HG03439 (cell line): ENCODE measurements at regions not wholly inside any gene's neighbourhood (a gene's known extent, or its start where the extent isn't known, plus 50 kb on each side); places are given as distances from the start of the nearest gene placed in this dataset.
"Not testable (repeated sequence)": the region's sequence is repeated elsewhere in the genome, so short reads cannot be mapped to it uniquely, and the experiment has no call there.

Experiments
- ATAC-seq: cut with Tn5 transposase; IDR thresholded peaks from one replicate; pipeline ENCODE4 v1.9.1; 2021; ENCODE audit warnings: mild to moderate bottlenecking, moderate library complexity; ENCODE audit not compliant: unreplicated experiment

GRCh38 chr13:66237411-66238062, 992.6 kb downstream of the PCDH9 start:
- no peak for ATAC-seq

- ATAC-seq = no peak
These were observed 996.0 kb downstream of the PCDH9 start for GRCh38 chr13:66234159-66234558.

DNA sequence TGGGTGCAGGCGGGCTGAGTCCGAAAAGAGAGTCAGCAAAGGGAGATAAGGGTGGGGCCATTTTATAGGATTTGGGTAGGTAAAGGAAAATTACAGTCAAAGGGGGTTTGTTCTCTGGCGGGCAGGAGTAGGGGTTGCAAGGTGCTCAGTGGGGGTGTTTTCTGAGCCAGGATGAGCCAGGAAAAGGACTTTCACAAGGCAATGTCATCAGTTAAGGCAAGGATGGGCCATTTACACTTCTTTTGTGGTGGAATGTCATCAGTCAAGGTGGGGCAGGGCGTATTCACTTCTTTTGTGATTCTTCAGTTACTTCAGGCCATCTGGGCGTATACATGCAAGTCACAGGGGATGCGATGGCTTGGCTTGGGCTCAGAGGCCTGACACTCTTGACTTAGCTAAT, 998.2 kb downstream of the PCDH9 start:
- not testable (repeated sequence) for ATAC-seq

- ATAC-seq = no peak
These were observed 1005.1 kb downstream of the PCDH9 start for GRCh38 chr13:66225072-66225471.

DNA sequence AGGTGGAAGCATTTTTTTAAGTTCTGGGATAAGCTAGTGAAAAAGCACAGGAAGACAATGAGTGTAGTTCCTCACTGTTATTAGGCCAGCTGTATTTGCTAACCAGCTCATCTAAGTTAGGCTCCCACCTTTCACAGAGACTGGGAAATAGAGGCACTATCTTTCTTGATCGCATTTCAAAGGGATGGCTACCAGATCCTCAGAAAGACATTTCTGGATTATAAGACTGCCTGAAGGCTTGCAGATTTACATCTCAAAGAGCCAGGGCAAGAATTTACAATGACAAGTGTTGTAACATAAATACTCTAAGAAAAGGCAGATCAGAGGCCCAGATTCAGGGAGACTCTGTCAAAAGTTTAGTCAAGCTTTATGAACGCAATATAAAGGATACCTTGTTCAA, 1005.5 kb downstream of the PCDH9 start:
- no peak for ATAC-seq

DNA sequence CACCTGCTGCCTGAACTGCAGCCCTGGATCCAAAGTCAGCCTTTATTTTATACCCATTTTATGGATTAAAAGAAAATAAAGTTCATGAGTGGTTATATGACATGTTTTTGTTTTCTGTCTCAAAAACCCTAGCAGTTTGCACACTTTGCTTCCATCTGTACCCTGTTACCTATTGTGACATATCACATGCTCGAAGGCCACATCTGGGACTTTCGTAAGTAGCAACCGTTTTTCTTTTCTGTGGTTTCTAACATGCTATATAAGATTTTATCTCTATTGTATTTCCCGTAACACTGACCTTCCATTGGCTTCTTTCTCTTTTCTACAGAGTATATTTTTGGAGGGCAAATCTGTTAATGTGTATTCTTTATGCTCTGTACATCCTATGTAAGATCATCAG, 1007.2 kb downstream of the PCDH9 start:
- no peak for ATAC-seq

GRCh38 chr13:66222127-66222526, 1008.0 kb downstream of the PCDH9 start:
- no peak for ATAC-seq

GRCh38 chr13:66219506-66219905, 1010.6 kb downstream of the PCDH9 start:
- ATAC-seq = no peak

- ATAC-seq = no peak
These were observed 1011.6 kb downstream of the PCDH9 start for GRCh38 chr13:66218583-66218982.

DNA sequence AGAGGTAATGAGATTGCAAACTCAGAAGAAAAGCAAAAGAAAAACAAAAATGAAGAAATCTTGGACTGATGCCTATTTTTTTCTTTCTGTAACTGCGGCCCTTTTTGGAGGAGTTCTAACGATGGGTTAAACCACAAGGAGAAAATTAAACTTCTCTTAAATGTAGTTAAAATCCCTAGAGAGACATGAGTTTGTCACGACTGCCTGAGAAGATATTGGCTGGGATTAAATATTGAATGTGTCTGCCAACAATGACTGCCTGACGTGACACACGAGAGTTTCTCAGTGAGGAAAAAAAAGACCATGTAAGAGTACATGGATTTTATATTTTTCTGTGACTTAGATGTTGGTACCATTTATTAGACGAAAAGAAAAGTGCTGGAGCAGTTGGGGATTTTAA, 1013.4 kb downstream of the PCDH9 start:
- ATAC-seq = no peak

DNA sequence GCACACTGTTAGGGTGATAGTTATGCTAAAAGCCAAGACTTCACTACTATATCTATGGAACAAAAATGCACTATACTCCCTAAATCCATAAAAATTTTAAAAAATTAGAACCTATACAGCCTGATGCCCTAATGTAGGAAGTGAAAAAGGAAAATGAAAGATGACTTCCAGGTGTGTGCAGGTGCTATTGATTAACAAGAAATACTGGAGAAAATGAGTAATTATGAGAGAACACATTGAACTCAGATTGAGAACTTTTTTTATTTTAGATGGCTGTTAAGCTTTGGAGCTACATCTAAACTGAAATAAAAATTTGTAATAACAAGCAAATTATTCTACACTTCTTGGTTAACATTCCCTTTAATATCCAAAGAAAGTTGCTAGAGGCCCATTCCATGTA, 1015.7 kb downstream of the PCDH9 start:
- ATAC-seq = no peak

GRCh38 chr13:66212511-66212910, 1017.6 kb downstream of the PCDH9 start:
- no peak for ATAC-seq

GRCh38 chr13:66210677-66211076, 1019.5 kb downstream of the PCDH9 start:
- no peak for ATAC-seq

DNA sequence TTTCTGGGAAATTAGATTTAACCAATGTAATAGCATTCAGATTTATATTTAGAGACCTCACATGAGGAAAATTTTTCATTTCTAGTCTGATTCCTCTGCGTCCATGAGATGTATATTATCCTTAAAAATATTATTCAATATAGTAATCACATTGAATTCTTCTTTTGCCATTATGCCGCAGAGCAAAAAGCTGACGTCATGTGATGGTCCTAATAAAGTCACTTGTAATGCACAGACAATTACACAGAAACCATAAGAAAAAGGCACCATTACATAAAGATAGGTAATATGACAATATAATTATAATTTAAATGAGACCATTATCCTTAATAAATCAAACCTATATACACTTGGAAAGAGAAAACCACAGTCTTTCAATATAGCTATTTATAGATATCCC, 1021.5 kb downstream of the PCDH9 start:
- ATAC-seq = no peak

DNA sequence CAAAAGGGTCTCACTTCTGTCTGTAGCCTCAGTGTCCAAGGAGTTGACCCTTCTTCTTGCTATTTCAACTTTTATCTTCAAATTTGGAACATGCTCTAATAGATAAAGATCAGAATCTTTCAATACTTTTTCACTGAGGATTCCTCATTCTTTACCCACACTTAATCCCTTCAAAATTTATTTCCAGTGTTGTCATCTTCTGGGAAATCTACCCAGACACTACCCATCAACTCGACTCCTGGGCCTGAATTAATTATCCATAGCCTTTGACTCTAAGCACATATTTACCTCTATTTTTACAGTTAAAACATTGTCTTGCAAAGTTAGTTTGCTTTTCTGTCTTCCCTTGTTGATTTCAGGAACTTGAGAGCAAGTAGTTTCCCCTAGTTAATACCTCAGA, 1022.5 kb downstream of the PCDH9 start:
- no peak for ATAC-seq

DNA sequence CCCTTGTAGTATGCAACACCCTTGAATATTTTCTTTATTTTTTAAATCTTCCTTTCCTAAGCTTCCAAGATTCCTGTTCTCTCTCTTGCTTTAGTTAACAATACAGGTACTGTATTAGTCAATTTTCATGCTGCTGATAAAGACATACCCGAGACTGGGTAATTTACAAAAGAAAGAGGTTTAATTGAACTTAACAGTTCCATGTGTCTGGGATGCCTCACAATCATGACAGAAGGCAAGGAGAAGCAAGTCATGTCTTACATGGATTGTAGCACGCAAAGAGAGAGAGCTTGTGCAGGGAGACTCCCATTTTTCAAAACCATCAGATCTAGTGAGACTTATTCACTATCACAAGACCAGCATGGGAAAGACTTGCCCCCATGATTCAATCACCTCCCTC, 1024.3 kb downstream of the PCDH9 start:
- ATAC-seq = no peak

DNA sequence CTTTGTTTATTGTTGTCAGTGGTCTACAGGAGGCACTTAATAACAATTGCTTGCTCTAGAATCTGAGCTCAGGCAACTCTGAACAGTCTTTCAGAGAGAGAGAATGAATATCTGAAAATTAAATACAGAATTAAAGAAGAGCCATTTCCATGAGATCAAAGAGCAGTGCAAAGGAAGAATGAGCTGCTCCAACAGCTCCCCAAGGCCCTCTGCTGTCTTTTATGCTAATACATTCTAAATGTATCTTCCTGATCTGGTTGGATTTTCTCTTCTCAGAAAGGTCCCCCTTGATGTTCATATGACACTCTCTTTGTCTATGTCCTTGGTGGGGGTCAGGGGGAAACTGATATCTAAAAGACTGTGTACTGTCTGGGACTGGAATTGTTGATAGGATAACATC, 1029.6 kb downstream of the PCDH9 start:
- no peak for ATAC-seq

- ATAC-seq = no peak
These were observed 1034.9 kb downstream of the PCDH9 start for GRCh38 chr13:66195238-66195637.

DNA sequence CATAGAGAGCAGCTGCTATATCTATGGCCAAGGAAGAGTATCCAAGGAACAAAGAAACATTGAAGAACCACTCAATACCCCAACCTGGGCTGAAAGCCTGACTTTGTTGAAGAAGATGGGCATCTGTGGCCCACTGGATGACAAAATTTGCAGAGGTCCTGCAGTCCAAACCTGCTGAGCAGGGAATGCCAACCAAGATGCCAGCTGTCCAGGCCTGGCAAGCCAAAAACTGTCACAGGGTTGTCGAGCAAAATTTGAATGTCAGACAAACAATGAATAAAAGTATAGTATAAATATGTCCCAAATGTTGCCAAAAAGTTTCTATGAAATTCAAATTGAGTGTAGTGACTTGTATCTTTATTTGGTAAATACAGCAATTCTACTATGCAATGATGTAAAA, 1040.2 kb downstream of the PCDH9 start:
- no peak for ATAC-seq

DNA sequence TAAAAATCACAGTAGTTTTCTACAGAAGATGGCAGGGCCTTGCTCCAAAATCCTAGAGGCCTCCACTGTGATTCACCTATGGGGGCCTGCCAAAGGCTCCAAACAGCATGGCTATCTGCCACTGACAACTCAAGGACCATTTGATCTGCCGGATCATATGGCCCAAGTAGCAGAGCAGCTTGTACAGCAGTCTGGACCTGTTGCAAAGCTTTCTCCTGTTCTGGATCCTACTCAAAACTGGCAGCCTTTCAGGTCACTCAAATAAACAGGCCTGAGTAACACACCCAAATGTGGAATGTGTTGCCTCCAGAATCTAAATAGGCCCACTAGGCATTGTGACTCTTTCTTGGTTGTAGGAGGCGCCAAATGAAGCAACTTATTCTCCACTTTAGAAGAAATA, 1049.3 kb downstream of the PCDH9 start:
- ATAC-seq = no peak

DNA sequence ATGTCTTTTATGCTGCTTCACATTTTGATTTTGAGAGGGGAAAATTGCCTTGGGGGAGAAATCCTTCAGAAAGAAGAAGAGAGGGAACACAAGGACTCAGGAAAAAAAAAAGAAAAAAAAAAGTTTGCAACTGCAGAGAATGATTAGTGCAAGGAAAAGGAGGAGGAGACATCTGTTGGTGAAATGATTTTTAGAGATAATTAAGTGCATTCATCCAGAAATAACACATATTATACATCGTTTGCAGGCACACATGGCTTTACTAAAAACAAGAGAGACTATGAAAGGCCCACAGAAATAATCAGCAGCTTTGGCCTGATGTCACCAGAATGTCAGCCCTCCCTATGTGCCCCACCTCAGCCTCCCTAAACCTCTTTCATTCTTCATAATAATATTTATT, 1058.2 kb downstream of the PCDH9 start:
- ATAC-seq = no peak

DNA sequence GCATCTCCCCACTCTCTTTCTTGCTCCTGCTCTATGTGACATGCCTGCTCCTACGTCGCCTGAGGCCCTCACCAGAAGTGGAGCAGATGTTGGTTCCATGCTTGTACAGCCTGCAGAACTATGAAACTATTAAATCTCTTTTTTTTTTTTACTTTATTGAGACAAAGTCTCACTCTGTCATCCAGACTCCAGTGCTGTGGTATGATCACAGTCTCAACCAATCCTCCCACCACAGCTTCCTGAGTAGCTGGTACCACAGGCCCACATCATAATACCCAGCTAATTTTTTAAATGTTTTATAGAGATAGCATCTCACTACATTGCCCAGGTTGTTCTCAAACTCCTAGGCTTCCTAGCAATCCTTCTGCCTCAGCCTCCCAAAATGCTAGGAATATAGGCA, 1067.7 kb downstream of the PCDH9 start:
- ATAC-seq = no peak

DNA sequence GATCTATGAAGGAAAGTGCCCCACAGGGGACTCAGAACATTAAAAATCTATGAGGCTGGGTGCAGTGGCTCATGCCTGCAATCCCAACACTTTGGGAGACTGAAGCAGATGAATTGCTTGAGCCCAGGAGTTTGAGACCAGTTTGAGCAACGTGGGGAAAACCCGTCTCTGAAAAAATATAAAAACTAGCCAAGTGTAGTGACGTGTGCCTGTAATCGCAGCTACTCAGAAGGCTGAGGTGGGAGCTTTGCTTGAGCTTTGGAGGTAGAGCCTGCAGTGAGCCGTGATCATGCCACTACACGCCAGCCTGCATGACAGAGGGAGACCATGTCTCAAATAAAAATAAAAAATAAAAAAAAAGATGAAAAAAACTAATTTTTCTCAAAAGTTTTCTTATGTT, 1070.6 kb downstream of the PCDH9 start:
- ATAC-seq = peak; percentile 73
